Tibial nerve (tissue), 3 donors: ENCODE measurements at regions not wholly inside any gene's neighbourhood (a gene's known extent, or its start where the extent isn't known, plus 50 kb on each side); places are given as distances from the start of the nearest gene placed in this dataset.

Experiments used
- POLR2A ChIP-seq, 2 donors: fragments of 450-650 bp; IDR thresholded peaks; one replicate each; pipeline ENCODE4 v1.6.1; 2017; ENCODE audit warnings: antibody characterized with exemption in 2 of 2, mild to moderate bottlenecking in 2 of 2, moderate library complexity in 2 of 2
- TF ChIP-seq, protein P1 (sequence below), 5 experiments: fragments of 200-600 bp in 3 of 5; fragments of 450-650 bp in 2 of 5; sonication (generic) in 3 of 5; IDR thresholded peaks; one replicate each; pipeline ENCODE4 v1.5.1; 2016 to 2019; ENCODE audit warnings: antibody characterized with exemption in 5 of 5, mild to moderate bottlenecking in 3 of 5, moderate library complexity in 2 of 5

DNA sequence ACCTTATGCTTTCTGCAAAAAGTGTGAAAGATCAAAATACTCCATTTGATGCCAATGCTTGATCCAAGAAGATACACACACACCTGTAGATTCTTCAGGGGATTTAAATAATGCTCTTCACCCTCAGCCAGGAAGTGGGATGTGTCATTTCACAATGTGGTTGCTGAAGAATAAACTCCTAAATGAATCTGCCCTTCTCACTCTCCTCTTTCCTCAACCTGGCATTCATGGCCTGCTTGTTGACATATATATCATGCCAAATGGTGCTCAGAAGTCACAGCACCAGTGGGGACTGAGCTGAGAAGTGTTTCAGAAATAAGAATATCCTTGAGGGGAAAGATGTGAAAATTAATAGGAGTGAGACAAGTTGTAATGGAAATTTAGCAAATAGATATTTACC lies 146.6 kb upstream of the ARHGEF26 start:
- TF ChIP-seq POLR2A (IDR thresholded peaks at IDR 0.05) = no peak
- TF ChIP-seq, protein P1, sequence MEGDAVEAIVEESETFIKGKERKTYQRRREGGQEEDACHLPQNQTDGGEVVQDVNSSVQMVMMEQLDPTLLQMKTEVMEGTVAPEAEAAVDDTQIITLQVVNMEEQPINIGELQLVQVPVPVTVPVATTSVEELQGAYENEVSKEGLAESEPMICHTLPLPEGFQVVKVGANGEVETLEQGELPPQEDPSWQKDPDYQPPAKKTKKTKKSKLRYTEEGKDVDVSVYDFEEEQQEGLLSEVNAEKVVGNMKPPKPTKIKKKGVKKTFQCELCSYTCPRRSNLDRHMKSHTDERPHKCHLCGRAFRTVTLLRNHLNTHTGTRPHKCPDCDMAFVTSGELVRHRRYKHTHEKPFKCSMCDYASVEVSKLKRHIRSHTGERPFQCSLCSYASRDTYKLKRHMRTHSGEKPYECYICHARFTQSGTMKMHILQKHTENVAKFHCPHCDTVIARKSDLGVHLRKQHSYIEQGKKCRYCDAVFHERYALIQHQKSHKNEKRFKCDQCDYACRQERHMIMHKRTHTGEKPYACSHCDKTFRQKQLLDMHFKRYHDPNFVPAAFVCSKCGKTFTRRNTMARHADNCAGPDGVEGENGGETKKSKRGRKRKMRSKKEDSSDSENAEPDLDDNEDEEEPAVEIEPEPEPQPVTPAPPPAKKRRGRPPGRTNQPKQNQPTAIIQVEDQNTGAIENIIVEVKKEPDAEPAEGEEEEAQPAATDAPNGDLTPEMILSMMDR (IDR thresholded peaks at IDR 0.05) = no peak
